ENCODE measurements at regions not wholly inside any gene's neighbourhood (a gene's known extent, or its start where the extent isn't known, plus 50 kb on each side); places are given as distances from the start of the nearest gene placed in this dataset.

GRCh38 chr10:130430852-130431704, 294.9 kb downstream of the GLRX3 start:
- H3K27me3 ChIP-seq (ENCODE audit: control insufficient read depth, insufficient read depth, low read length) = peaks cover 2% of the 10 kb centered on the region; the same call in 1 of the 2 replicates
- no peak overlapping the region for H3K4me3 ChIP-seq (ENCODE audit: low read depth in 2 of 2, low read length in 2 of 2)
- no TSS peak for BruUV-seq (replicated peaks)
- H3K4me1 ChIP-seq (ENCODE audit: control insufficient read depth, insufficient read depth, low read length) = no peaks in the 10 kb centered on the region
- no peak for DNase-seq (ENCODE audit: low read depth, low spot score)
- ChIA-PET POLR2A (no interaction called here), CTCF (no interaction called here)
- no peaks in the 10 kb centered on the region for H3K9me3 ChIP-seq (ENCODE audit: control insufficient read depth, insufficient read depth, low read depth, low read length)
- no peak for ATAC-seq
- no peaks in the 10 kb centered on the region for H3K36me3 ChIP-seq (ENCODE audit: control insufficient read depth, insufficient read depth, low read length)
- TF ChIP-seq SIN3A (IDR thresholded peaks at IDR 0.05; ENCODE audit: borderline replicate concordance, insufficient read depth, low read depth, low read length) (no peak), TCF7L2 (IDR thresholded peaks at IDR 0.05; ENCODE audit: low read depth, low read length) (no peak), POLR2AphosphoS5 (IDR thresholded peaks at IDR 0.05; ENCODE audit: low read depth, low read length) (no peak), REST (IDR thresholded peaks at IDR 0.05; ENCODE audit: insufficient read depth in 1 of 2, low read depth in 2 of 2, low read length in 1 of 2) (no peak)
- TF ChIP-seq, protein P1, sequence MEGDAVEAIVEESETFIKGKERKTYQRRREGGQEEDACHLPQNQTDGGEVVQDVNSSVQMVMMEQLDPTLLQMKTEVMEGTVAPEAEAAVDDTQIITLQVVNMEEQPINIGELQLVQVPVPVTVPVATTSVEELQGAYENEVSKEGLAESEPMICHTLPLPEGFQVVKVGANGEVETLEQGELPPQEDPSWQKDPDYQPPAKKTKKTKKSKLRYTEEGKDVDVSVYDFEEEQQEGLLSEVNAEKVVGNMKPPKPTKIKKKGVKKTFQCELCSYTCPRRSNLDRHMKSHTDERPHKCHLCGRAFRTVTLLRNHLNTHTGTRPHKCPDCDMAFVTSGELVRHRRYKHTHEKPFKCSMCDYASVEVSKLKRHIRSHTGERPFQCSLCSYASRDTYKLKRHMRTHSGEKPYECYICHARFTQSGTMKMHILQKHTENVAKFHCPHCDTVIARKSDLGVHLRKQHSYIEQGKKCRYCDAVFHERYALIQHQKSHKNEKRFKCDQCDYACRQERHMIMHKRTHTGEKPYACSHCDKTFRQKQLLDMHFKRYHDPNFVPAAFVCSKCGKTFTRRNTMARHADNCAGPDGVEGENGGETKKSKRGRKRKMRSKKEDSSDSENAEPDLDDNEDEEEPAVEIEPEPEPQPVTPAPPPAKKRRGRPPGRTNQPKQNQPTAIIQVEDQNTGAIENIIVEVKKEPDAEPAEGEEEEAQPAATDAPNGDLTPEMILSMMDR (IDR thresholded peaks at IDR 0.05) = no peak
- intact Hi-C loops (cut with micrococcal nuclease; ENCODE audit: unreplicated experiment) (no loop called here), in situ Hi-C loops (cut with HindIII; ENCODE audit: low pct_unique_long_range_greater_than_20kb, low sequenced_read_pairs) (no loop called here)
- no peak overlapping the region for H3K27ac ChIP-seq (ENCODE audit: low read length)

GRCh38 chr10:130432271-130432670, 296.1 kb downstream of the GLRX3 start:
- in situ Hi-C loops (cut with HindIII; ENCODE audit: low pct_unique_long_range_greater_than_20kb, low sequenced_read_pairs) = no loop called here
- Histone ChIP-seq H3K36me3 (ENCODE audit: control insufficient read depth, insufficient read depth, low read length) (no peaks in the 10 kb centered on the region), H3K9me3 (ENCODE audit: control insufficient read depth, insufficient read depth, low read depth, low read length) (no peaks in the 10 kb centered on the region), H3K27me3 (ENCODE audit: control insufficient read depth, insufficient read depth, low read length) (peaks cover 2% of the 10 kb centered on the region; the same call in 1 of the 2 replicates), H3K27ac (ENCODE audit: low read length) (no peak overlapping the region), H3K4me3 (ENCODE audit: low read depth in 2 of 2, low read length in 2 of 2) (no peak overlapping the region), H3K4me1 (ENCODE audit: control insufficient read depth, insufficient read depth, low read length) (no peaks in the 10 kb centered on the region)
- ChIA-PET POLR2A (no interaction called here), CTCF (no interaction called here)
- intact Hi-C loops (cut with micrococcal nuclease; ENCODE audit: unreplicated experiment) = no loop called here
- TF ChIP-seq TCF7L2 (IDR thresholded peaks at IDR 0.05; ENCODE audit: low read depth, low read length) (no peak), SIN3A (IDR thresholded peaks at IDR 0.05; ENCODE audit: borderline replicate concordance, insufficient read depth, low read depth, low read length) (no peak), REST (IDR thresholded peaks at IDR 0.05; ENCODE audit: insufficient read depth in 1 of 2, low read depth in 2 of 2, low read length in 1 of 2) (no peak), POLR2AphosphoS5 (IDR thresholded peaks at IDR 0.05; ENCODE audit: low read depth, low read length) (no peak)
- TF ChIP-seq, protein P1 (IDR thresholded peaks at IDR 0.05) = no peak
- no peak for DNase-seq (ENCODE audit: low read depth, low spot score)
- no TSS peak for BruUV-seq (replicated peaks)
- no peak for ATAC-seq
